A549 (cell line): ENCODE measurements at regions not wholly inside any gene's neighbourhood (a gene's known extent, or its start where the extent isn't known, plus 50 kb on each side); places are given as distances from the start of the nearest gene placed in this dataset.
A peak's percentile ranks its signal among the peaks of the same experiment; 100 is the strongest.

Experiments used
- ATAC-seq, 2 experiments: fragments of 200-7000 bp in 1 of 2; fragments of >200 bp in 1 of 2; cut with Nextera tagmentation in 1 of 2; cut with Tn5 transposase in 1 of 2; 3 replicates each; pipeline versions ENCODE4 v1.8.0 to v1.9.1; 2018 to 2020; ENCODE audit warnings: mild to moderate bottlenecking in 1 of 2, moderate library complexity in 1 of 2
- CTCF ChIA-PET: fragments of 300-600 bp; sonication (Branson Sonifier 250); formaldehyde crosslinking; extraction: SDS; loops from one replicate; lab custom pipeline; 2021; ENCODE audit warnings: antibody characterized with exemption, inconsistent platforms; lab: Yijun Ruan, JAX
- POLR2A ChIA-PET: fragments of 350-600 bp; formaldehyde crosslinking; extraction: SDS; loops from one replicate; lab custom pipeline; 2021; ENCODE audit warnings: antibody characterized with exemption, inconsistent platforms; lab: Yijun Ruan, JAX
- DNase-seq, 2 experiments: peaks; one replicate each; pipeline versions ENCODE4 v3.0.0 to v3.0.0-alpha.2; 2011 to 2016; ENCODE audit warnings: low read depth in 1 of 2, low spot score in 1 of 2
- FAIRE-seq: peaks from 2 replicates; lab custom pipeline; 2011; peaks lifted over from hg19 to GRCh38; lab: Jason Lieb, UNC
- H3K27ac ChIP-seq, 2 experiments: fragments of >200 bp; sonication (Bioruptor Twin); formaldehyde crosslinking; 3 replicates each; pipeline ENCODE4 v1.5.1; 2016 to 2017
- H3K4me1 ChIP-seq: fragments of >200 bp; sonication (Bioruptor Twin); formaldehyde crosslinking; 3 replicates; pipeline ENCODE4 v1.6.1; 2016
- H3K4me2 ChIP-seq: fragments of >200 bp; sonication (Bioruptor Twin); formaldehyde crosslinking; 3 replicates; pipeline ENCODE4 v1.6.1; 2016
- H3K4me3 ChIP-seq: fragments of >200 bp; sonication (Bioruptor Twin); formaldehyde crosslinking; 3 replicates; pipeline ENCODE4 v1.5.1; 2016
- H3K9me3 ChIP-seq: fragments of >200 bp; sonication (Bioruptor Twin); formaldehyde crosslinking; 3 replicates; pipeline ENCODE4 v1.6.1; 2016
- BCL3 ChIP-seq: fragments of >200 bp; sonication (Bioruptor Twin); formaldehyde crosslinking; IDR thresholded peaks from 3 replicates; pipeline ENCODE4 v1.6.1; 2016
- BHLHE40 ChIP-seq: IDR thresholded peaks from 2 replicates; pipeline ENCODE4 v1.6.1; 2012; ENCODE audit warnings: low read depth, low read length, inconsistent platforms
- CHD2 ChIP-seq: fragments of 150-350 bp; IDR thresholded peaks from 2 replicates; pipeline ENCODE4 v1.6.1; 2014; ENCODE audit warnings: low read length; ENCODE audit not compliant: partially characterized antibody
- E2F6 ChIP-seq: IDR thresholded peaks from 2 replicates; pipeline ENCODE4 v1.6.1; 2012; ENCODE audit warnings: low read depth, borderline replicate concordance
- EHF ChIP-seq: fragments of 250-450 bp; sonication (Bioruptor Pico); IDR thresholded peaks from 2 replicates; pipeline ENCODE4 v1.5.0; 2020; ENCODE audit warnings: mild to moderate bottlenecking
- ELK1 ChIP-seq: fragments of 150-350 bp; IDR thresholded peaks from 2 replicates; pipeline ENCODE4 v1.6.1; 2014; ENCODE audit warnings: low read depth, mild to moderate bottlenecking, low read length
- EP300 ChIP-seq, 2 experiments: fragments of >200 bp; sonication (Bioruptor Twin); formaldehyde crosslinking; IDR thresholded peaks; 2 replicates in 1 of 2; 3 replicates in 1 of 2; pipeline ENCODE4 v1.6.1; 2016 to 2017
- ESRRA ChIP-seq: fragments of 150-350 bp; IDR thresholded peaks from 2 replicates; pipeline ENCODE4 v1.6.1; 2014; ENCODE audit warnings: mild to moderate bottlenecking, low read length, borderline replicate concordance
- FOSB ChIP-seq: fragments of 250-450 bp; sonication (Bioruptor Pico); IDR thresholded peaks from 2 replicates; pipeline ENCODE4 v1.5.0; 2020; ENCODE audit warnings: mild to moderate bottlenecking, moderate library complexity
- FOSL2 ChIP-seq, 2 experiments: fragments of 450-650 bp in 1 of 2; fragments of >200 bp in 1 of 2; sonication (Bioruptor Twin) in 1 of 2; formaldehyde crosslinking; IDR thresholded peaks; 2 replicates each; pipeline versions ENCODE4 v1.5.0 to v1.6.1; 2016 to 2020; ENCODE audit warnings: mild to moderate bottlenecking in 1 of 2, moderate library complexity in 1 of 2
- FOXS1 ChIP-seq: fragments of 250-450 bp; sonication (Bioruptor Pico); IDR thresholded peaks from 2 replicates; pipeline ENCODE4 v1.5.0; 2020; ENCODE audit warnings: mild to moderate bottlenecking, moderate library complexity
- HDAC2 ChIP-seq: fragments of 200-600 bp; sonication (generic); IDR thresholded peaks from 2 replicates; pipeline ENCODE4 v1.6.1; 2016
- HOXA7 ChIP-seq: fragments of 250-450 bp; sonication (Bioruptor Pico); IDR thresholded peaks from 2 replicates; pipeline ENCODE4 v1.5.0; 2020; ENCODE audit warnings: mild to moderate bottlenecking, moderate library complexity
- HOXB5 ChIP-seq: fragments of 250-450 bp; sonication (Bioruptor Pico); IDR thresholded peaks from 2 replicates; pipeline ENCODE4 v1.5.0; 2020; ENCODE audit warnings: mild to moderate bottlenecking, moderate library complexity
- JUN ChIP-seq, 2 experiments: fragments of >200 bp; sonication (Bioruptor Twin); formaldehyde crosslinking; IDR thresholded peaks; 2 replicates in 1 of 2; 3 replicates in 1 of 2; pipeline ENCODE4 v1.6.1; 2016 to 2017
- KDM1A ChIP-seq: fragments of 200-600 bp; sonication (generic); IDR thresholded peaks from 2 replicates; pipeline ENCODE4 v1.6.1; 2016; ENCODE audit warnings: low read depth, mild to moderate bottlenecking
- MAZ ChIP-seq: fragments of 150-350 bp; IDR thresholded peaks from 2 replicates; pipeline ENCODE4 v1.6.1; 2014; ENCODE audit warnings: antibody characterized with exemption, low read depth, low read length, borderline replicate concordance
- MYC ChIP-seq: IDR thresholded peaks from 2 replicates; pipeline ENCODE4 v1.6.1; 2012; ENCODE audit warnings: mild to moderate bottlenecking, inconsistent platforms, low read length, improper control_type of control experiment, borderline replicate concordance
- NFE2L2 ChIP-seq: fragments of 150-350 bp; conservative IDR thresholded peaks from 2 replicates; pipeline ENCODE4 v1.6.1; 2014; ENCODE audit warnings: low read length
- PBX3 ChIP-seq: IDR thresholded peaks from 2 replicates; pipeline ENCODE4 v1.6.1; 2012
- POLR2A ChIP-seq: IDR thresholded peaks from 2 replicates; pipeline ENCODE4 v1.6.1; 2012; ENCODE audit warnings: mild to moderate bottlenecking, low read length
- POLR2AphosphoS2 ChIP-seq: conservative IDR thresholded peaks from 2 replicates; pipeline ENCODE4 v1.6.1; 2012; ENCODE audit warnings: low read length, improper control_type of control experiment, inconsistent platforms
- RAD21 ChIP-seq, 2 experiments: fragments of >200 bp in 1 of 2; sonication (Bioruptor Twin) in 1 of 2; formaldehyde crosslinking in 1 of 2; IDR thresholded peaks in 1 of 2; conservative IDR thresholded peaks in 1 of 2; 2 replicates in 1 of 2; 3 replicates in 1 of 2; pipeline ENCODE4 v1.6.1; 2012 to 2018; ENCODE audit warnings: inconsistent platforms in 1 of 2
- RNF2 ChIP-seq: fragments of 200-600 bp; sonication (generic); IDR thresholded peaks from 2 replicates; pipeline ENCODE4 v1.6.1; 2016; ENCODE audit warnings: low read depth, mild to moderate bottlenecking, antibody characterized with exemption, moderate library complexity, borderline replicate concordance
- TFCP2L1 ChIP-seq: fragments of 250-450 bp; sonication (Bioruptor Pico); IDR thresholded peaks from 2 replicates; pipeline ENCODE4 v1.5.0; 2021; ENCODE audit warnings: mild to moderate bottlenecking
- TP53 ChIP-seq: fragments of 250-450 bp; sonication (Bioruptor Pico); IDR thresholded peaks from 2 replicates; pipeline ENCODE4 v1.5.0; 2021; ENCODE audit warnings: mild to moderate bottlenecking, moderate library complexity
- ZC3H11A ChIP-seq: fragments of 450-650 bp; IDR thresholded peaks from 2 replicates; pipeline ENCODE4 v1.6.1; 2014; ENCODE audit warnings: antibody characterized with exemption, mild to moderate bottlenecking
- ZNF302 ChIP-seq: fragments of 250-450 bp; sonication (Bioruptor Pico); IDR thresholded peaks from 2 replicates; pipeline ENCODE4 v1.9.0; 2021; ENCODE audit warnings: inconsistent platforms, mild to moderate bottlenecking, moderate library complexity
- WGBS: methylation state at CpG from one replicate; pipeline ENCODE4 v1.1.6; 2017; ENCODE audit errors: missing lambda C conversion rate; 5-methylcytosine and 5-hydroxymethylcytosine counted together

GRCh38 chr19:23998568-23998967 is 83.9 kb downstream of the ZNF726 start:
- H3K4me1 ChIP-seq = no peaks in the 10 kb centered on the region
- no peak overlapping the region for H3K27ac ChIP-seq
- H3K4me3 ChIP-seq = no peak overlapping the region
- FAIRE-seq (no peak), ATAC-seq (no peak), DNase-seq (no peak)
- TF ChIP-seq POLR2A = 0 out of 2 replicates have a peak, but pooled peaks have one; percentile 16
- TF ChIP-seq KDM1A = no peak
- no peak for TF ChIP-seq CHD2
- TF ChIP-seq POLR2AphosphoS2 = no peak
- no peak for TF ChIP-seq MAZ
- no peak for TF ChIP-seq FOSL2 (IDR thresholded peaks at IDR 0.05)
- TF ChIP-seq FOSL2 (CRISPR knock-in tag; IDR thresholded peaks at IDR 0.05) = no peak
- no peak for TF ChIP-seq FOXS1 (CRISPR knock-in tag)
- TF ChIP-seq FOSB = no peak
- WGBS = 0% methylated on average over 2 of the region's 2 CpGs
- ChIA-PET CTCF (no interaction called here), POLR2A (no interaction called here)
- H3K9me3 ChIP-seq = peaks cover 68% of the 10 kb centered on the region
- no peak overlapping the region for H3K4me2 ChIP-seq

- Histone ChIP-seq H3K27ac (no peak overlapping the region), H3K4me3 (no peak overlapping the region), H3K9me3 (peaks cover 63% of the 10 kb centered on the region), H3K4me1 (no peaks in the 10 kb centered on the region)
- DNase-seq (no peak), FAIRE-seq (no peak), ATAC-seq (no peak)
- POLR2A ChIA-PET = no interaction called here
- no peak for TF ChIP-seq EHF (CRISPR knock-in tag)
- no peak for TF ChIP-seq BCL3
- no peak for TF ChIP-seq ESRRA
- TF ChIP-seq RNF2 = no peak
- no peak for TF ChIP-seq RAD21 (conservative IDR thresholded peaks at IDR 0.05 in 1 of 2, IDR thresholded peaks at IDR 0.05 in 1 of 2)
- no peak for TF ChIP-seq BHLHE40
- TF ChIP-seq ZC3H11A = no peak
- TF ChIP-seq TFCP2L1 (CRISPR knock-in tag) = no peak
- no peak for TF ChIP-seq POLR2A
- no peak for TF ChIP-seq EP300 (IDR thresholded peaks at IDR 0.05)
- TF ChIP-seq PBX3 = no peak
- no peak for TF ChIP-seq ELK1
- no peak for TF ChIP-seq HOXA7 (CRISPR knock-in tag)
- TF ChIP-seq HOXB5 (CRISPR knock-in tag) = no peak
- no peak for TF ChIP-seq MYC
- TF ChIP-seq, all 56 proteins: peak for 0
- CTCF ChIA-PET = no interaction called here
- WGBS = 28% methylated on average over 9 of the region's 9 CpGs
- no peak overlapping the region for H3K4me2 ChIP-seq
Observed at GRCh38 chr19:23999821-24000610, 85.3 kb downstream of the ZNF726 start.

- H3K4me2 ChIP-seq = no peak overlapping the region
- WGBS = 49% methylated on average over 2 of the region's 2 CpGs
- H3K27ac ChIP-seq = no peak overlapping the region
- FAIRE-seq (no peak), DNase-seq (no peak), ATAC-seq (no peak)
- peaks cover 63% of the 10 kb centered on the region for H3K9me3 ChIP-seq
- H3K4me3 ChIP-seq = no peak overlapping the region
- no peaks in the 10 kb centered on the region for H3K4me1 ChIP-seq
- TF ChIP-seq EP300 (IDR thresholded peaks at IDR 0.05) (no peak), NFE2L2 (no peak), HDAC2 (no peak), TP53 (no peak), BCL3 (no peak), JUN (IDR thresholded peaks at IDR 0.05) (no peak), ZNF302 (CRISPR knock-in tag) (no peak), EHF (CRISPR knock-in tag) (no peak), POLR2A (no peak), E2F6 (no peak)
- ChIA-PET CTCF (no interaction called here), POLR2A (no interaction called here)
Observed at GRCh38 chr19:24000656-24001055, 86.0 kb downstream of the ZNF726 start.
